ENCODE measurements at regions not wholly inside any gene's neighbourhood (a gene's known extent, or its start where the extent isn't known, plus 50 kb on each side); places are given as distances from the start of the nearest gene placed in this dataset.

GRCh38 chr20:22404419-22405170, 179.8 kb downstream of the FOXA2 start:
- Histone ChIP-seq H3K18ac (ENCODE audit: extremely low read depth, low read length) (no peak overlapping the region; the same call in 1 of the 2 replicates), H3K9ac (replicated peaks in 1 of 4; ENCODE audit: extremely low read depth in 1 of 4, low read depth in 3 of 4, low read length in 3 of 4) (no peak overlapping the region), H3K79me1 (ENCODE audit: low read depth, low read length) (no peaks in the 10 kb centered on the region), H3K4me3 (ENCODE audit: extremely low read depth in 1 of 4, insufficient read depth in 2 of 4, low read depth in 3 of 4, low read length in 4 of 4) (no peak overlapping the region), H3K9me3 (ENCODE audit: insufficient read depth in 2 of 2, low read depth in 1 of 2, low read length in 1 of 2) (no peaks in the 10 kb centered on the region), H2BK20ac (ENCODE audit: low read length) (no peak overlapping the region), H2BK5ac (ENCODE audit: low read depth, low read length) (no peak overlapping the region), H3K27me3 (replicated peaks in 1 of 4; ENCODE audit: control insufficient read depth in 3 of 4, extremely low read depth in 1 of 4, insufficient read depth in 3 of 4, low read length in 3 of 4) (peaks cover 0 to 9% (median 5%) of the 10 kb centered on the region in 4 experiments; a peak in 4 of 7 replicates), H3K4me1 (replicated peaks in 1 of 4; ENCODE audit: control insufficient read depth in 3 of 4, insufficient read depth in 4 of 4, low read length in 3 of 4) (peaks cover 0 to 7% (median under 1%) of the 10 kb centered on the region in 4 experiments; a peak in 6 of 7 replicates), H3K27ac (ENCODE audit: low read depth, low read length) (no peak overlapping the region), H4K8ac (ENCODE audit: extremely low read depth, insufficient read depth, low read length) (no peak overlapping the region), H3K4me2 (ENCODE audit: insufficient read depth in 1 of 2, low read depth in 2 of 2, low read length in 2 of 2) (peak overlapping the region in 1 of 2 experiments; percentile 37; a peak in 1 of 4 replicates), H2BK120ac (replicated peaks; ENCODE audit: low read depth, low read length) (no peak overlapping the region), H3K14ac (ENCODE audit: insufficient read length) (no peak overlapping the region), H3K79me2 (ENCODE audit: control insufficient read depth in 1 of 2, insufficient read depth in 2 of 2, low read length in 2 of 2) (no peaks in the 10 kb centered on the region), H2BK12ac (ENCODE audit: low read depth, low read length) (no peak overlapping the region), H3K23ac (ENCODE audit: insufficient read length) (no peak overlapping the region), H2AFZ (ENCODE audit: low read length) (no peak overlapping the region), H3K36me3 (ENCODE audit: control insufficient read depth in 2 of 4, insufficient read depth in 4 of 4, low read length in 3 of 4) (no peaks in the 10 kb centered on the region), H3K56ac (replicated peaks; ENCODE audit: insufficient read length, low read depth, low read length) (no peak overlapping the region), H3K4ac (replicated peaks; ENCODE audit: insufficient read length, low read depth, low read length) (no peak overlapping the region), H4K91ac (replicated peaks; ENCODE audit: insufficient read length, low read length) (no peak overlapping the region), H4K5ac (ENCODE audit: insufficient read length, low read depth, low read length) (no peak overlapping the region), H2BK15ac (ENCODE audit: low read length) (no peak overlapping the region), H4K20me1 (replicated peaks in 1 of 2; ENCODE audit: control insufficient read depth in 1 of 2, insufficient read depth in 2 of 2, low read length in 2 of 2) (no peaks in the 10 kb centered on the region), H3K23me2 (ENCODE audit: low read depth, low read length) (no peaks in the 10 kb centered on the region), H2AK5ac (ENCODE audit: low read depth, low read length) (no peak overlapping the region)
- WGBS, 2 experiments (ENCODE audit: extremely low coverage in 1 of 2, insufficient coverage in 1 of 2, insufficient read length in 1 of 2, insufficient replicate concordance in 2 of 2, low coverage in 1 of 2, low lambda C conversion rate in 2 of 2, missing lambda C conversion rate in 1 of 2): 84% methylated on average over 7 of the region's 7 CpGs; no CpG with 5 or more reads in 1 of the 2 experiments
- DNase-seq (ENCODE audit: low read depth in 1 of 2, low spot score in 2 of 2) (no peak), FAIRE-seq (no peak)
- CTCF ChIA-PET (ENCODE audit: partially characterized antibody): interaction anchor here (1.4 to 2.4 kb wide), 5 partner anchors 10 to 287 kb away, joined by 3 to 10 read pairs (median 5); no protein-coding TSS in a partner anchor
- POLR2A ChIA-PET (ENCODE audit: partially characterized antibody): no interaction called here
- TF ChIP-seq SUZ12 (IDR thresholded peaks at IDR 0.05; ENCODE audit: low read length) (no peak), CHD2 (IDR thresholded peaks at IDR 0.05; ENCODE audit: low read length) (no peak), GTF2F1 (IDR thresholded peaks at IDR 0.05; ENCODE audit: borderline replicate concordance, low read depth, low read length) (no peak), HDAC2 (IDR thresholded peaks at IDR 0.05; ENCODE audit: borderline replicate concordance in 1 of 2, low read depth in 2 of 2, low read length in 2 of 2) (no peak), SP4 (IDR thresholded peaks at IDR 0.05; ENCODE audit: low read length) (no peak), ZNF274 (IDR thresholded peaks at IDR 0.05; ENCODE audit: borderline replicate concordance, extremely low read depth, low read length) (no peak), GABPA (IDR thresholded peaks at IDR 0.05; ENCODE audit: borderline replicate concordance, insufficient read depth, low read length) (no peak), RAD21 (IDR thresholded peaks at IDR 0.05 in 1 of 2, conservative IDR thresholded peaks at IDR 0.05 in 1 of 2; ENCODE audit: low read depth in 2 of 2, low read length in 2 of 2) (no peak), POU5F1 (IDR thresholded peaks at IDR 0.05; ENCODE audit: low read depth, low read length) (no peak), SP1 (IDR thresholded peaks at IDR 0.05; ENCODE audit: low read depth, low read length) (no peak), CEBPB (IDR thresholded peaks at IDR 0.05; ENCODE audit: low read depth, low read length) (no peak), RFX5 (IDR thresholded peaks at IDR 0.05; ENCODE audit: borderline replicate concordance, low read depth, low read length) (no peak), CHD1 (IDR thresholded peaks at IDR 0.05; ENCODE audit: low read depth, low read length) (no peak)

Data from H1 (cell line).